K562 (cell line): ENCODE measurements at regions not wholly inside any gene's neighbourhood (a gene's known extent, or its start where the extent isn't known, plus 50 kb on each side); places are given as distances from the start of the nearest gene placed in this dataset.

Experiments used
- ATAC-seq: fragments of 200-7000 bp; cut with Tn5 transposase; 3 replicates; pipeline ENCODE4 v1.9.1; 2020; ENCODE audit warnings: moderate library complexity
- BruUV-seq: library from RNA; stranded (reverse); fragments of 400-500 nt; replicated peaks from 2 replicates; lab custom pipeline; 2021; lab: Mats Ljungman, UMichigan
- CTCF ChIA-PET: fragments of 300-600 bp; formaldehyde crosslinking; extraction: SDS; loops from one replicate; lab custom pipeline; 2021; ENCODE audit warnings: low intra/inter-chr PET ratio; lab: Yijun Ruan, JAX
- POLR2A ChIA-PET: fragments of 300-600, 350-650 bp; sonication (Branson Sonifier 250); formaldehyde crosslinking; extraction: SDS; loops from one replicate; lab custom pipeline; 2021; ENCODE audit warnings: antibody characterized with exemption, inconsistent platforms; lab: Yijun Ruan, JAX
- DNase-seq, 4 experiments: peaks; one replicate each; pipeline versions ENCODE4 v3.0.0 to v3.0.0-alpha.2; 2011 to 2018; ENCODE audit warnings: low spot score in 3 of 4, mixed read lengths in 3 of 4; ENCODE audit errors: extremely low read depth in 1 of 4
- FAIRE-seq: peaks from 2 replicates; lab custom pipeline; 2011; peaks lifted over from hg19 to GRCh38; lab: Jason Lieb, UNC
- H2AFZ ChIP-seq: 2 replicates; pipeline ENCODE4 v1.6.0; 2011; ENCODE audit warnings: low read depth, low read length, control low read depth, inconsistent platforms
- H3K27ac ChIP-seq: fragments of 200-600 bp; 3 replicates; pipeline ENCODE4 v1.8.0; 2011; ENCODE audit warnings: low read depth, mild to moderate bottlenecking, control low read depth, inconsistent platforms, low read length, moderate library complexity, mixed read lengths; ENCODE audit errors: extremely low read depth
- H3K27me3 ChIP-seq, 2 experiments: fragments of 300-600 bp in 1 of 2; 2 replicates in 1 of 2; 3 replicates in 1 of 2; pipeline versions ENCODE4 v1.6.0 to v1.8.0; 2011; ENCODE audit warnings: inconsistent platforms in 2 of 2, low read length in 2 of 2, mild to moderate bottlenecking in 1 of 2, mixed read lengths in 1 of 2, moderate library complexity in 1 of 2; ENCODE audit not compliant: control insufficient read depth in 2 of 2, insufficient read depth in 2 of 2
- H3K36me3 ChIP-seq: fragments of 300-600 bp; 3 replicates; pipeline ENCODE4 v1.8.0; 2011; ENCODE audit warnings: mild to moderate bottlenecking, low read length, inconsistent platforms; ENCODE audit not compliant: control insufficient read depth, insufficient read depth
- H3K4me1 ChIP-seq, 2 experiments: fragments of 200-600 bp in 1 of 2; replicated peaks in 1 of 2; 2 replicates in 1 of 2; 3 replicates in 1 of 2; pipeline versions ENCODE4 v1.5.1 to v1.8.0; 2011; ENCODE audit warnings: inconsistent platforms in 2 of 2, low read length in 2 of 2, mild to moderate bottlenecking in 1 of 2, mixed read lengths in 1 of 2, moderate library complexity in 1 of 2; ENCODE audit not compliant: control insufficient read depth in 2 of 2, insufficient read depth in 2 of 2
- H3K4me2 ChIP-seq: 2 replicates; pipeline ENCODE4 v1.6.1; 2011; ENCODE audit warnings: low read length, control low read depth, inconsistent platforms, mixed read lengths; ENCODE audit not compliant: insufficient read depth
- H3K4me3 ChIP-seq: fragments of 200-600 bp; sonication (generic), shearing (Covaris generic); 2 replicates; pipeline ENCODE4 v1.5.1; 2016; ENCODE audit warnings: control low read depth, inconsistent platforms
- H3K79me2 ChIP-seq: fragments of 200-600 bp; 3 replicates; pipeline ENCODE4 v1.8.0; 2011; ENCODE audit warnings: low read length, inconsistent platforms; ENCODE audit not compliant: control insufficient read depth, insufficient read depth
- H3K9ac ChIP-seq, 2 experiments: 2 replicates each; pipeline versions ENCODE4 v1.6.0 to v1.6.1; 2011; ENCODE audit warnings: low read depth in 2 of 2, low read length in 2 of 2, control low read depth in 1 of 2, inconsistent platforms in 1 of 2, mild to moderate bottlenecking in 1 of 2, mixed read lengths in 1 of 2; ENCODE audit not compliant: insufficient read depth in 1 of 2
- H3K9me1 ChIP-seq: one replicate; pipeline ENCODE4 v1.6.0; 2011; ENCODE audit warnings: inconsistent platforms, mild to moderate bottlenecking, low read length, moderate library complexity; ENCODE audit not compliant: control insufficient read depth, insufficient read depth
- H3K9me3 ChIP-seq: replicated peaks from 2 replicates; pipeline ENCODE4 v1.5.1; 2011; ENCODE audit warnings: low read depth, low read length, inconsistent platforms; ENCODE audit not compliant: control insufficient read depth, insufficient read depth
- H4K20me1 ChIP-seq: replicated peaks from 2 replicates; pipeline ENCODE4 v1.6.1; 2011; ENCODE audit warnings: low read length, inconsistent platforms, mixed read lengths; ENCODE audit not compliant: control insufficient read depth, insufficient read depth
- ASH1L ChIP-seq: fragments of 450-650 bp; IDR thresholded peaks from 2 replicates; pipeline ENCODE4 v1.6.1; 2018; ENCODE audit warnings: borderline replicate concordance, mild to moderate bottlenecking, low read depth; ENCODE audit not compliant: partially characterized antibody
- CCAR2 ChIP-seq: fragments of 200-400 bp; formaldehyde crosslinking; IDR thresholded peaks from 2 replicates; pipeline ENCODE4 v1.6.1; 2017; ENCODE audit warnings: mild to moderate bottlenecking, low read depth, low read length
- COPS2 ChIP-seq: fragments of 450-650 bp; conservative IDR thresholded peaks from 2 replicates; pipeline ENCODE4 v1.6.1; 2016; ENCODE audit warnings: mild to moderate bottlenecking, moderate library complexity
- GTF2E2 ChIP-seq: fragments of 200-800 bp; sonication (Bioruptor generic); IDR thresholded peaks from 2 replicates; pipeline ENCODE4 v1.6.1; 2016; ENCODE audit warnings: missing genetic modification characterization, missing compliant biosample characterization
- HDAC2 ChIP-seq: fragments of 450-650 bp; IDR thresholded peaks from 2 replicates; pipeline ENCODE4 v1.6.1; 2016; ENCODE audit warnings: mild to moderate bottlenecking
- HNRNPL ChIP-seq: fragments of 200-400 bp; formaldehyde crosslinking; IDR thresholded peaks from 2 replicates; pipeline ENCODE4 v1.6.1; 2017; ENCODE audit warnings: low read depth, mild to moderate bottlenecking, low read length
- JUNB ChIP-seq: fragments of 450-650 bp; formaldehyde crosslinking; conservative IDR thresholded peaks from 2 replicates; pipeline ENCODE4 v1.4.0; 2020; ENCODE audit warnings: mild to moderate bottlenecking
- POLR3G ChIP-seq: IDR thresholded peaks from 2 replicates; pipeline ENCODE4 v1.6.1; 2011; ENCODE audit not compliant: insufficient read length, insufficient replicate concordance; ENCODE audit errors: extremely low read depth
- RBFOX2 ChIP-seq: fragments of 200-400 bp; formaldehyde crosslinking; IDR thresholded peaks from 2 replicates; pipeline ENCODE4 v1.6.1; 2017; ENCODE audit warnings: low read depth, mild to moderate bottlenecking, low read length, moderate library complexity
- SNIP1 ChIP-seq: fragments of 450-650 bp; IDR thresholded peaks from 2 replicates; pipeline ENCODE4 v1.7.1; 2017; ENCODE audit warnings: low read depth, mild to moderate bottlenecking
- ZBTB49 ChIP-seq: sonication (generic); formaldehyde crosslinking; IDR thresholded peaks from 2 replicates; pipeline ENCODE4 v1.8.0; 2022; ENCODE audit warnings: missing genetic modification reagents, mild to moderate bottlenecking, borderline replicate concordance
- ZNF140 ChIP-seq: fragments of 250-450 bp; sonication (Bioruptor Pico); IDR thresholded peaks from 2 replicates; pipeline ENCODE4 v1.8.0; 2021; ENCODE audit warnings: moderate library complexity, mild to moderate bottlenecking, inconsistent platforms
- ZNF24 ChIP-seq: fragments of 450-650 bp; IDR thresholded peaks from 2 replicates; pipeline ENCODE4 v1.6.1; 2016
- ZNF561 ChIP-seq: fragments of 450-650 bp; formaldehyde crosslinking; conservative IDR thresholded peaks from 2 replicates; pipeline ENCODE4 v1.4.0; 2020; ENCODE audit warnings: mild to moderate bottlenecking, moderate library complexity
- WGBS: fragments of 100-300 bp; shearing (Covaris generic); methylation state at CpG from one replicate; pipeline ENCODE4 v1.1.6; 2016; ENCODE audit warnings: low coverage, mixed read lengths; ENCODE audit not compliant: insufficient coverage; ENCODE audit errors: missing lambda C conversion rate; 5-methylcytosine and 5-hydroxymethylcytosine counted together
- in situ Hi-C: fragments of 300-500 bp; cut with MboI; formaldehyde crosslinking; loops from 4 replicates; pipeline ENCODE4 v1.15.0; 2018; ENCODE audit warnings: inconsistent platforms, mixed read lengths
- intact Hi-C: fragments of 100-400 bp; cut with micrococcal nuclease; formaldehyde crosslinking; loops from 2 replicates; pipeline ENCODE4 v1.14.2; 2022
- TF ChIP-seq, protein P1 (sequence below), 2 experiments: IDR thresholded peaks; 2 replicates each; pipeline ENCODE4 v1.6.1; 2011; ENCODE audit warnings: borderline replicate concordance in 1 of 2, control low read depth in 1 of 2, low read depth in 1 of 2, low read length in 1 of 2, mild to moderate bottlenecking in 1 of 2, mixed read lengths in 1 of 2, moderate library complexity in 1 of 2; ENCODE audit not compliant: insufficient read depth in 1 of 2, insufficient read length in 1 of 2, poor library complexity in 1 of 2, severe bottlenecking in 1 of 2; ENCODE audit errors: extremely low read depth in 1 of 2
- TF ChIP-seq, protein P2 (sequence below): sonication (generic); formaldehyde crosslinking; IDR thresholded peaks from 2 replicates; pipeline ENCODE4 v1.8.1; 2023; ENCODE audit warnings: mild to moderate bottlenecking, missing genetic modification reagents

- no peak for TF ChIP-seq ZBTB49 (CRISPR knock-in tag)
- TF ChIP-seq GTF2E2 (tag), result no peak
- no peak for TF ChIP-seq JUNB (CRISPR knock-in tag)
- TF ChIP-seq ZNF24, result no peak
- no peak for TF ChIP-seq COPS2
- TF ChIP-seq, protein P1, sequence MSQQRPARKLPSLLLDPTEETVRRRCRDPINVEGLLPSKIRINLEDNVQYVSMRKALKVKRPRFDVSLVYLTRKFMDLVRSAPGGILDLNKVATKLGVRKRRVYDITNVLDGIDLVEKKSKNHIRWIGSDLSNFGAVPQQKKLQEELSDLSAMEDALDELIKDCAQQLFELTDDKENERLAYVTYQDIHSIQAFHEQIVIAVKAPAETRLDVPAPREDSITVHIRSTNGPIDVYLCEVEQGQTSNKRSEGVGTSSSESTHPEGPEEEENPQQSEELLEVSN (IDR thresholded peaks at IDR 0.05; ENCODE audit: borderline replicate concordance in 1 of 2, extremely low read depth in 1 of 2, insufficient read depth in 1 of 2, insufficient read length in 1 of 2, low read depth in 1 of 2, low read length in 1 of 2, poor library complexity in 1 of 2, severe bottlenecking in 1 of 2), result no peak
- no peak for TF ChIP-seq ASH1L
- TF ChIP-seq HNRNPL, result no peak
- TF ChIP-seq ZNF561 (CRISPR knock-in tag), result no peak
- TF ChIP-seq ZNF140 (CRISPR knock-in tag), result no peak
- TF ChIP-seq, protein P2, sequence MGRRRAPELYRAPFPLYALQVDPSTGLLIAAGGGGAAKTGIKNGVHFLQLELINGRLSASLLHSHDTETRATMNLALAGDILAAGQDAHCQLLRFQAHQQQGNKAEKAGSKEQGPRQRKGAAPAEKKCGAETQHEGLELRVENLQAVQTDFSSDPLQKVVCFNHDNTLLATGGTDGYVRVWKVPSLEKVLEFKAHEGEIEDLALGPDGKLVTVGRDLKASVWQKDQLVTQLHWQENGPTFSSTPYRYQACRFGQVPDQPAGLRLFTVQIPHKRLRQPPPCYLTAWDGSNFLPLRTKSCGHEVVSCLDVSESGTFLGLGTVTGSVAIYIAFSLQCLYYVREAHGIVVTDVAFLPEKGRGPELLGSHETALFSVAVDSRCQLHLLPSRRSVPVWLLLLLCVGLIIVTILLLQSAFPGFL (CRISPR knock-in tag), result no peak
- no peak for TF ChIP-seq POLR3G
- TF ChIP-seq SNIP1, result no peak
- no peak for TF ChIP-seq CCAR2
- TF ChIP-seq HDAC2, result no peak
- no peak for TF ChIP-seq RBFOX2
- TF ChIP-seq, all 486 proteins: peak for 0
- no TSS peak for BruUV-seq
- H3K27ac ChIP-seq, result no peak overlapping the region
- peaks cover 0 to 4% of the 10 kb centered on the region in 2 experiments; a peak in 1 of 5 replicates for H3K4me1 ChIP-seq
- in situ Hi-C loops, result no loop called here
- no peak overlapping the region for H3K4me3 ChIP-seq
- no peak overlapping the region for H3K4me2 ChIP-seq
- H3K9ac ChIP-seq, result no peak overlapping the region
- no peak for DNase-seq
- POLR2A ChIA-PET, result interaction anchor here (1.5 kb wide), 1 partner anchor 11 kb away, joined by 5 read pairs; no protein-coding TSS in a partner anchor
- no peak for ATAC-seq
- no peaks in the 10 kb centered on the region for H3K36me3 ChIP-seq
- no peak for FAIRE-seq
- WGBS, result 2% methylated on average over 7 of the region's 8 CpGs
- intact Hi-C loops, result no loop called here
- H3K9me1 ChIP-seq, result no peaks in the 10 kb centered on the region
- CTCF ChIA-PET, result no interaction called here
- H3K79me2 ChIP-seq, result no peaks in the 10 kb centered on the region
- no peaks in the 10 kb centered on the region for H3K9me3 ChIP-seq
- peaks cover 63 to 66% of the 10 kb centered on the region in 2 experiments for H3K27me3 ChIP-seq
- H2AFZ ChIP-seq, result no peak overlapping the region
- H4K20me1 ChIP-seq, result peaks cover 6% of the 10 kb centered on the region
Measured at GRCh38 chr6:167714152-167714551, 112.6 kb upstream of the AFDN start.
